A549 (cell line): ENCODE measurements at regions not wholly inside any gene's neighbourhood (a gene's known extent, or its start where the extent isn't known, plus 50 kb on each side); places are given as distances from the start of the nearest gene placed in this dataset.

Experiments
- ATAC-seq, 2 experiments: fragments of 200-7000 bp in 1 of 2; fragments of >200 bp in 1 of 2; cut with Nextera tagmentation in 1 of 2; cut with Tn5 transposase in 1 of 2; 3 replicates each; pipeline versions ENCODE4 v1.8.0 to v1.9.1; 2018 to 2020; ENCODE audit warnings: mild to moderate bottlenecking in 1 of 2, moderate library complexity in 1 of 2
- CTCF ChIA-PET: fragments of 300-600 bp; sonication (Branson Sonifier 250); formaldehyde crosslinking; extraction: SDS; loops from one replicate; lab custom pipeline; 2021; ENCODE audit warnings: antibody characterized with exemption, inconsistent platforms; lab: Yijun Ruan, JAX
- POLR2A ChIA-PET: fragments of 350-600 bp; formaldehyde crosslinking; extraction: SDS; loops from one replicate; lab custom pipeline; 2021; ENCODE audit warnings: antibody characterized with exemption, inconsistent platforms; lab: Yijun Ruan, JAX
- DNase-seq, 2 experiments: peaks; one replicate each; pipeline versions ENCODE4 v3.0.0 to v3.0.0-alpha.2; 2011 to 2016; ENCODE audit warnings: low read depth in 1 of 2, low spot score in 1 of 2
- FAIRE-seq: peaks from 2 replicates; lab custom pipeline; 2011; peaks lifted over from hg19 to GRCh38; lab: Jason Lieb, UNC
- H3K27ac ChIP-seq, 2 experiments: fragments of >200 bp; sonication (Bioruptor Twin); formaldehyde crosslinking; 3 replicates each; pipeline ENCODE4 v1.5.1; 2016 to 2017
- H3K4me1 ChIP-seq: fragments of >200 bp; sonication (Bioruptor Twin); formaldehyde crosslinking; 3 replicates; pipeline ENCODE4 v1.6.1; 2016
- H3K4me2 ChIP-seq: fragments of >200 bp; sonication (Bioruptor Twin); formaldehyde crosslinking; 3 replicates; pipeline ENCODE4 v1.6.1; 2016
- H3K4me3 ChIP-seq: fragments of >200 bp; sonication (Bioruptor Twin); formaldehyde crosslinking; 3 replicates; pipeline ENCODE4 v1.5.1; 2016
- H3K9me3 ChIP-seq: fragments of >200 bp; sonication (Bioruptor Twin); formaldehyde crosslinking; 3 replicates; pipeline ENCODE4 v1.6.1; 2016
- BHLHE40 ChIP-seq: IDR thresholded peaks from 2 replicates; pipeline ENCODE4 v1.6.1; 2012; ENCODE audit warnings: low read depth, low read length, inconsistent platforms
- CEBPB ChIP-seq, 2 experiments: fragments of >200 bp in 1 of 2; sonication (Bioruptor Twin) in 1 of 2; formaldehyde crosslinking in 1 of 2; IDR thresholded peaks; 2 replicates each; pipeline ENCODE4 v1.6.1; 2012 to 2016
- CHD2 ChIP-seq: fragments of 150-350 bp; IDR thresholded peaks from 2 replicates; pipeline ENCODE4 v1.6.1; 2014; ENCODE audit warnings: low read length; ENCODE audit not compliant: partially characterized antibody
- EHF ChIP-seq: fragments of 250-450 bp; sonication (Bioruptor Pico); IDR thresholded peaks from 2 replicates; pipeline ENCODE4 v1.5.0; 2020; ENCODE audit warnings: mild to moderate bottlenecking
- EP300 ChIP-seq, 2 experiments: fragments of >200 bp; sonication (Bioruptor Twin); formaldehyde crosslinking; IDR thresholded peaks; 2 replicates in 1 of 2; 3 replicates in 1 of 2; pipeline ENCODE4 v1.6.1; 2016 to 2017
- FOSL2 ChIP-seq, 2 experiments: fragments of 450-650 bp in 1 of 2; fragments of >200 bp in 1 of 2; sonication (Bioruptor Twin) in 1 of 2; formaldehyde crosslinking; IDR thresholded peaks; 2 replicates each; pipeline versions ENCODE4 v1.5.0 to v1.6.1; 2016 to 2020; ENCODE audit warnings: mild to moderate bottlenecking in 1 of 2, moderate library complexity in 1 of 2
- FOXS1 ChIP-seq: fragments of 250-450 bp; sonication (Bioruptor Pico); IDR thresholded peaks from 2 replicates; pipeline ENCODE4 v1.5.0; 2020; ENCODE audit warnings: mild to moderate bottlenecking, moderate library complexity
- GATA3 ChIP-seq: IDR thresholded peaks from 2 replicates; pipeline ENCODE4 v1.6.1; 2012; ENCODE audit warnings: borderline replicate concordance
- HEYL ChIP-seq: fragments of 250-450 bp; sonication (Bioruptor Pico); IDR thresholded peaks from 2 replicates; pipeline ENCODE4 v1.8.0; 2021; ENCODE audit warnings: mild to moderate bottlenecking, moderate library complexity
- HOXA7 ChIP-seq: fragments of 250-450 bp; sonication (Bioruptor Pico); IDR thresholded peaks from 2 replicates; pipeline ENCODE4 v1.5.0; 2020; ENCODE audit warnings: mild to moderate bottlenecking, moderate library complexity
- HOXB5 ChIP-seq: fragments of 250-450 bp; sonication (Bioruptor Pico); IDR thresholded peaks from 2 replicates; pipeline ENCODE4 v1.5.0; 2020; ENCODE audit warnings: mild to moderate bottlenecking, moderate library complexity
- KDM1A ChIP-seq: fragments of 200-600 bp; sonication (generic); IDR thresholded peaks from 2 replicates; pipeline ENCODE4 v1.6.1; 2016; ENCODE audit warnings: low read depth, mild to moderate bottlenecking
- KDM5A ChIP-seq: fragments of 200-600 bp; sonication (generic); IDR thresholded peaks from 2 replicates; pipeline ENCODE4 v1.6.1; 2016; ENCODE audit warnings: antibody characterized with exemption, mild to moderate bottlenecking
- MAFK ChIP-seq: fragments of 450-650 bp; IDR thresholded peaks from 2 replicates; pipeline ENCODE4 v1.6.1; 2014; ENCODE audit not compliant: partially characterized antibody
- PHF8 ChIP-seq: fragments of 200-600 bp; sonication (generic); IDR thresholded peaks from 2 replicates; pipeline ENCODE4 v1.6.1; 2016; ENCODE audit warnings: low read depth, mild to moderate bottlenecking, antibody characterized with exemption, moderate library complexity, borderline replicate concordance
- RARB ChIP-seq: fragments of 250-450 bp; sonication (Bioruptor Pico); IDR thresholded peaks from 2 replicates; pipeline ENCODE4 v1.8.0; 2021; ENCODE audit warnings: mild to moderate bottlenecking, moderate library complexity
- RNF2 ChIP-seq: fragments of 200-600 bp; sonication (generic); IDR thresholded peaks from 2 replicates; pipeline ENCODE4 v1.6.1; 2016; ENCODE audit warnings: low read depth, mild to moderate bottlenecking, antibody characterized with exemption, moderate library complexity, borderline replicate concordance
- SMC3 ChIP-seq: fragments of >200 bp; sonication (Bioruptor Twin); formaldehyde crosslinking; IDR thresholded peaks from 3 replicates; pipeline ENCODE4 v1.6.1; 2018; ENCODE audit warnings: inconsistent platforms
- ZC3H11A ChIP-seq: fragments of 450-650 bp; IDR thresholded peaks from 2 replicates; pipeline ENCODE4 v1.6.1; 2014; ENCODE audit warnings: antibody characterized with exemption, mild to moderate bottlenecking
- ZFP36 ChIP-seq: fragments of 450-650 bp; IDR thresholded peaks from 2 replicates; pipeline ENCODE4 v1.6.1; 2014; ENCODE audit warnings: borderline replicate concordance; ENCODE audit not compliant: partially characterized antibody
- WGBS: methylation state at CpG from one replicate; pipeline ENCODE4 v1.1.6; 2017; ENCODE audit errors: missing lambda C conversion rate; 5-methylcytosine and 5-hydroxymethylcytosine counted together
- TF ChIP-seq, protein P1 (sequence below): fragments of 200-600 bp; sonication (generic); IDR thresholded peaks from 2 replicates; pipeline ENCODE4 v1.6.1; 2016; ENCODE audit warnings: antibody characterized with exemption, mild to moderate bottlenecking, moderate library complexity
- TF ChIP-seq, protein P2 (sequence below): fragments of >200 bp; sonication (Bioruptor Twin); formaldehyde crosslinking; IDR thresholded peaks from 3 replicates; pipeline ENCODE4 v1.5.1; 2016
- TF ChIP-seq, protein P3 (sequence below): fragments of 250-450 bp; sonication (Bioruptor Pico); IDR thresholded peaks from 2 replicates; pipeline ENCODE4 v1.5.0; 2020; ENCODE audit warnings: low read depth, mild to moderate bottlenecking, moderate library complexity
- TF ChIP-seq, protein P4 (sequence below): fragments of 150-350 bp; IDR thresholded peaks from 2 replicates; pipeline ENCODE4 v1.6.1; 2014; ENCODE audit warnings: low read depth, mild to moderate bottlenecking, low read length
- TF ChIP-seq, protein P5 (sequence below): fragments of >200 bp; sonication (Bioruptor Twin); formaldehyde crosslinking; IDR thresholded peaks from 2 replicates; pipeline ENCODE4 v1.6.1; 2016
- TF ChIP-seq, protein P6 (sequence below): IDR thresholded peaks from 2 replicates; pipeline ENCODE4 v1.6.1; 2012; ENCODE audit warnings: low read depth, borderline replicate concordance

DNA sequence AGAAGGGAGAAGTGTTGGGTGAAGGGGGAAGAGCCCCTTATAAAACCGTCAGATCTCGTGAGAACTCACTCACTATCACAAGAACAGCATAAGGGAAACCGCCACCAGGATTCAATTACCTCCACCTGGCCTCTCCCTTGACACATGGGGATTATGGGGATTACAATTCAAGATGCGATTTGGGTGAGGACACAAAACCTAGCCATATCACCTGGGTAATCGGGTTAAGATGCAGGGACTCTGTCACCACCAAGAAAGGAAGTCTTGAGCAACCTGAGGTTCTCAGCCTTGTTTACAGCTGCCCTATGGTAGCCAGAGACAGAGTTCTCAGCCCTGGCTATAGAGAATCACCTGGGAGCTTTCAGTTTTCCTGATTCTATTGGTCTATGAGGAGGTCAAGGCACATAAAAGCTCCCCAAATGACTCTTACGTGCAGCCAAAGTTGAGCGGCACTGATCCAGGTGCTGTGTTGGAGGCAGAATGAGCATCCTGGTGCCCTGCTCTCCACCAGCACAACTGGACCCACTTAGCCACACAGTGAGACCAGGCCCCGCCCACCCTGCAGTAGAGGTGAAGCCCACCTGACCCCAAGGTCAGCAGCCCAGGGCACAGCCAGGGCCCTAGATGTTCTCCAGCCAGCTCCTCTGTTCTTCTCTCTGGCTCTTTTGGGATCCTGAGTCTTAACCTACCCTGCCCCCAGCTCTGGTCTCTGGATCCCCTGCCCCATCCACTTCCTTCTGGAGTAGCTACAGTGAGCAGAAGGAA lies 138.5 kb upstream of the CDH5 start:
- Histone ChIP-seq H3K4me2 (no peak overlapping the region), H3K9me3 (no peaks in the 10 kb centered on the region), H3K4me1 (no peaks in the 10 kb centered on the region), H3K27ac (no peak overlapping the region), H3K4me3 (no peak overlapping the region)
- FAIRE-seq, result no peak
- CTCF ChIA-PET, result no interaction called here
- TF ChIP-seq PHF8 (no peak), CEBPB (IDR thresholded peaks at IDR 0.05) (no peak), RNF2 (no peak), FOXS1 (no peak), SMC3 (no peak), CHD2 (no peak), EP300 (IDR thresholded peaks at IDR 0.05) (no peak), HEYL (CRISPR knock-in tag) (no peak), ZC3H11A (no peak), ZFP36 (no peak)
- TF ChIP-seq, protein P1, sequence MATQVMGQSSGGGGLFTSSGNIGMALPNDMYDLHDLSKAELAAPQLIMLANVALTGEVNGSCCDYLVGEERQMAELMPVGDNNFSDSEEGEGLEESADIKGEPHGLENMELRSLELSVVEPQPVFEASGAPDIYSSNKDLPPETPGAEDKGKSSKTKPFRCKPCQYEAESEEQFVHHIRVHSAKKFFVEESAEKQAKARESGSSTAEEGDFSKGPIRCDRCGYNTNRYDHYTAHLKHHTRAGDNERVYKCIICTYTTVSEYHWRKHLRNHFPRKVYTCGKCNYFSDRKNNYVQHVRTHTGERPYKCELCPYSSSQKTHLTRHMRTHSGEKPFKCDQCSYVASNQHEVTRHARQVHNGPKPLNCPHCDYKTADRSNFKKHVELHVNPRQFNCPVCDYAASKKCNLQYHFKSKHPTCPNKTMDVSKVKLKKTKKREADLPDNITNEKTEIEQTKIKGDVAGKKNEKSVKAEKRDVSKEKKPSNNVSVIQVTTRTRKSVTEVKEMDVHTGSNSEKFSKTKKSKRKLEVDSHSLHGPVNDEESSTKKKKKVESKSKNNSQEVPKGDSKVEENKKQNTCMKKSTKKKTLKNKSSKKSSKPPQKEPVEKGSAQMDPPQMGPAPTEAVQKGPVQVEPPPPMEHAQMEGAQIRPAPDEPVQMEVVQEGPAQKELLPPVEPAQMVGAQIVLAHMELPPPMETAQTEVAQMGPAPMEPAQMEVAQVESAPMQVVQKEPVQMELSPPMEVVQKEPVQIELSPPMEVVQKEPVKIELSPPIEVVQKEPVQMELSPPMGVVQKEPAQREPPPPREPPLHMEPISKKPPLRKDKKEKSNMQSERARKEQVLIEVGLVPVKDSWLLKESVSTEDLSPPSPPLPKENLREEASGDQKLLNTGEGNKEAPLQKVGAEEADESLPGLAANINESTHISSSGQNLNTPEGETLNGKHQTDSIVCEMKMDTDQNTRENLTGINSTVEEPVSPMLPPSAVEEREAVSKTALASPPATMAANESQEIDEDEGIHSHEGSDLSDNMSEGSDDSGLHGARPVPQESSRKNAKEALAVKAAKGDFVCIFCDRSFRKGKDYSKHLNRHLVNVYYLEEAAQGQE, result no peak
- TF ChIP-seq, protein P2, sequence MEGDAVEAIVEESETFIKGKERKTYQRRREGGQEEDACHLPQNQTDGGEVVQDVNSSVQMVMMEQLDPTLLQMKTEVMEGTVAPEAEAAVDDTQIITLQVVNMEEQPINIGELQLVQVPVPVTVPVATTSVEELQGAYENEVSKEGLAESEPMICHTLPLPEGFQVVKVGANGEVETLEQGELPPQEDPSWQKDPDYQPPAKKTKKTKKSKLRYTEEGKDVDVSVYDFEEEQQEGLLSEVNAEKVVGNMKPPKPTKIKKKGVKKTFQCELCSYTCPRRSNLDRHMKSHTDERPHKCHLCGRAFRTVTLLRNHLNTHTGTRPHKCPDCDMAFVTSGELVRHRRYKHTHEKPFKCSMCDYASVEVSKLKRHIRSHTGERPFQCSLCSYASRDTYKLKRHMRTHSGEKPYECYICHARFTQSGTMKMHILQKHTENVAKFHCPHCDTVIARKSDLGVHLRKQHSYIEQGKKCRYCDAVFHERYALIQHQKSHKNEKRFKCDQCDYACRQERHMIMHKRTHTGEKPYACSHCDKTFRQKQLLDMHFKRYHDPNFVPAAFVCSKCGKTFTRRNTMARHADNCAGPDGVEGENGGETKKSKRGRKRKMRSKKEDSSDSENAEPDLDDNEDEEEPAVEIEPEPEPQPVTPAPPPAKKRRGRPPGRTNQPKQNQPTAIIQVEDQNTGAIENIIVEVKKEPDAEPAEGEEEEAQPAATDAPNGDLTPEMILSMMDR, result no peak
- POLR2A ChIA-PET, result no interaction called here
- no peak for DNase-seq
- 37% methylated on average over 7 of the region's 8 CpGs for WGBS
- ATAC-seq, result no peak

DNA sequence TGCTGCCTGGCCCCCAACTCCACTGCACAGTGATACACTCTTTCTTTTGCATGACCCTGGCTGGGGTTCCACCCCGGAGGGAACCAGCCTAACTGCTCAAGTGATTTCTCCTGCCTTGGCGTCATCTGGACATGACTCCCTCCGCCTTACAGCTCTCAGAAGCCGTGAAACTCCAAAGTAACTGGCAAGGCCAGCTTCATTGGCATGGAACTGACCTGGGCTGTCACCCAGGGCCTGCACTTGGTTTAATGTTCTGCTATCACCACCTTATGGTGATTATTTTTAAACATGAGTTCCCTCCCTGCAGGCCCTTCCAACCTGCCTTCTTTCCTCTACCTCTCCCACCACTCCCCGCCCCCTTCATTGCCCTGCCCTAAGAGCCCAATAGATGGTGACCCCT lies 139.7 kb upstream of the CDH5 start:
- Histone ChIP-seq H3K4me3 (no peak overlapping the region), H3K4me1 (no peaks in the 10 kb centered on the region), H3K9me3 (no peaks in the 10 kb centered on the region), H3K27ac (no peak overlapping the region), H3K4me2 (no peak overlapping the region)
- no peak for ATAC-seq
- CTCF ChIA-PET, result no interaction called here
- POLR2A ChIA-PET, result no interaction called here
- DNase-seq, result no peak
- TF ChIP-seq BHLHE40 (no peak), FOSL2 (IDR thresholded peaks at IDR 0.05) (no peak), FOSL2 (CRISPR knock-in tag; IDR thresholded peaks at IDR 0.05) (no peak), KDM1A (no peak), ZFP36 (no peak), EP300 (IDR thresholded peaks at IDR 0.05) (no peak), CEBPB (IDR thresholded peaks at IDR 0.05) (no peak), RARB (CRISPR knock-in tag) (no peak), HOXB5 (CRISPR knock-in tag) (no peak), KDM5A (no peak), GATA3 (no peak), HOXA7 (CRISPR knock-in tag) (no peak), PHF8 (no peak), EHF (CRISPR knock-in tag) (no peak), MAFK (no peak)
- TF ChIP-seq, protein P3, sequence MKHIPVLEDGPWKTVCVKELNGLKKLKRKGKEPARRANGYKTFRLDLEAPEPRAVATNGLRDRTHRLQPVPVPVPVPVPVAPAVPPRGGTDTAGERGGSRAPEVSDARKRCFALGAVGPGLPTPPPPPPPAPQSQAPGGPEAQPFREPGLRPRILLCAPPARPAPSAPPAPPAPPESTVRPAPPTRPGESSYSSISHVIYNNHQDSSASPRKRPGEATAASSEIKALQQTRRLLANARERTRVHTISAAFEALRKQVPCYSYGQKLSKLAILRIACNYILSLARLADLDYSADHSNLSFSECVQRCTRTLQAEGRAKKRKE (CRISPR knock-in tag), result no peak
- TF ChIP-seq, protein P4, sequence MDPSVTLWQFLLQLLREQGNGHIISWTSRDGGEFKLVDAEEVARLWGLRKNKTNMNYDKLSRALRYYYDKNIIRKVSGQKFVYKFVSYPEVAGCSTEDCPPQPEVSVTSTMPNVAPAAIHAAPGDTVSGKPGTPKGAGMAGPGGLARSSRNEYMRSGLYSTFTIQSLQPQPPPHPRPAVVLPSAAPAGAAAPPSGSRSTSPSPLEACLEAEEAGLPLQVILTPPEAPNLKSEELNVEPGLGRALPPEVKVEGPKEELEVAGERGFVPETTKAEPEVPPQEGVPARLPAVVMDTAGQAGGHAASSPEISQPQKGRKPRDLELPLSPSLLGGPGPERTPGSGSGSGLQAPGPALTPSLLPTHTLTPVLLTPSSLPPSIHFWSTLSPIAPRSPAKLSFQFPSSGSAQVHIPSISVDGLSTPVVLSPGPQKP, result no peak
- TF ChIP-seq, protein P5, sequence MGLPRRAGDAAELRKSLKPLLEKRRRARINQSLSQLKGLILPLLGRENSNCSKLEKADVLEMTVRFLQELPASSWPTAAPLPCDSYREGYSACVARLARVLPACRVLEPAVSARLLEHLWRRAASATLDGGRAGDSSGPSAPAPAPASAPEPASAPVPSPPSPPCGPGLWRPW, result no peak
- TF ChIP-seq, protein P6, sequence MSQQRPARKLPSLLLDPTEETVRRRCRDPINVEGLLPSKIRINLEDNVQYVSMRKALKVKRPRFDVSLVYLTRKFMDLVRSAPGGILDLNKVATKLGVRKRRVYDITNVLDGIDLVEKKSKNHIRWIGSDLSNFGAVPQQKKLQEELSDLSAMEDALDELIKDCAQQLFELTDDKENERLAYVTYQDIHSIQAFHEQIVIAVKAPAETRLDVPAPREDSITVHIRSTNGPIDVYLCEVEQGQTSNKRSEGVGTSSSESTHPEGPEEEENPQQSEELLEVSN, result no peak
- no peak for FAIRE-seq
- WGBS, result 48% methylated on average over 5 of the region's 5 CpGs
